ENCODE measurements at regions not wholly inside any gene's neighbourhood (a gene's known extent, or its start where the extent isn't known, plus 50 kb on each side); places are given as distances from the start of the nearest gene placed in this dataset.

DNA sequence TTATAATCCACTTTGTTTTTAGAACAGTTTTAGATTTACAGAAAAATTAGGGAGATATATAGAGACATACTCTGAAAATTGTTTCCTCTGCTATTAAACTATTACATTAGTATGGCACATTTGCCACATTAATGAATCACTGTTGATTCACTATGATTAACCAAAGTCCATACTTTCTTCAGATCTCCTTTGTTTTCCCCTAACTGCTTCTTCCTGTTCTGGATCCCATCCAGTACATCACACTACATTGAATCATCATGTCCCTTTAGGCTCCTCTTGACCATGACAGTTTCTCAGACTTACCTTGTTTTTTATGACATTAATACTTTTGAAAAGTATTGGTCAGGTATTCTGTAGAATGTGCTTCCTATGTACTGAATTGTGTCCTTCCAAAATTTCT lies 109.2 kb upstream of the EDNRA start:
- no peak for DNase-seq (ENCODE audit: extremely low read depth, insufficient read length)
- Histone ChIP-seq H3K27me3 (replicated peaks; ENCODE audit: control insufficient read depth, insufficient read depth, low read length) (no peaks in the 10 kb centered on the region), H3K36me3 (ENCODE audit: control insufficient read depth, insufficient read depth, low read length) (no peaks in the 10 kb centered on the region), H3K4me3 (replicated peaks; ENCODE audit: low read depth, low read length) (no peak overlapping the region)
- no peak for TF ChIP-seq CTCF (IDR thresholded peaks at IDR 0.05; ENCODE audit: insufficient read depth, low read length, poor library complexity, severe bottlenecking)

DNA sequence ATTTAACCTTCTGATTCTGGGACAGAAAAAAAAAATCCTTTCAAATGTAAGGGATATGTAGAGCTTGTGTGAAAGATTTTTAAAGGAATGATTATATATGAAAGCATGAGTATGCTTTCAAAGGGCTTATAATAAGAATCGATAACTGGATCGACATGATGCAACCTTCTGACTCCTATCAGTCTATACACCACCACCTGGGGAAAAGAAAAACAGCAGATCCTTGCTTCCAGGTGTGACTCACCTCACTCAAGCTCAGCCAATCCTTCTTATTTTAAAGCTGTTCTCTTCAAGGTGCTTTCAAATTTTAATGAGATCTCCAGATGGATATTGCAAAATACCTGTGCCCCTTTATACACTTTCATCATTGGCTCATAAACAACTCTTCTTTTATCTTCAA lies 102.1 kb upstream of the EDNRA start:
- DNase-seq (ENCODE audit: extremely low read depth, insufficient read length), result no peak
- no peaks in the 10 kb centered on the region for H3K36me3 ChIP-seq (ENCODE audit: control insufficient read depth, insufficient read depth, low read length)
- no peak for TF ChIP-seq CTCF (IDR thresholded peaks at IDR 0.05; ENCODE audit: insufficient read depth, low read length, poor library complexity, severe bottlenecking)
- H3K4me3 ChIP-seq (replicated peaks; ENCODE audit: low read depth, low read length), result no peak overlapping the region
- H3K27me3 ChIP-seq (replicated peaks; ENCODE audit: control insufficient read depth, insufficient read depth, low read length), result 0 out of 2 replicates have a peak, but pooled peaks cover 1% of the 10 kb centered on the region

GRCh38 chr4:147381749-147382148 lies 99.1 kb upstream of the EDNRA start:
- TF ChIP-seq CTCF (IDR thresholded peaks at IDR 0.05; ENCODE audit: insufficient read depth, low read length, poor library complexity, severe bottlenecking), result no peak
- no peak for DNase-seq (ENCODE audit: extremely low read depth, insufficient read length)
- H3K36me3 ChIP-seq (ENCODE audit: control insufficient read depth, insufficient read depth, low read length), result no peaks in the 10 kb centered on the region
- no peak overlapping the region for H3K4me3 ChIP-seq (replicated peaks; ENCODE audit: low read depth, low read length)
- H3K27me3 ChIP-seq (replicated peaks; ENCODE audit: control insufficient read depth, insufficient read depth, low read length), result 0 out of 2 replicates have a peak, but pooled peaks cover 1% of the 10 kb centered on the region

GRCh38 chr4:147388018-147388417 lies 92.9 kb upstream of the EDNRA start:
- TF ChIP-seq CTCF (IDR thresholded peaks at IDR 0.05; ENCODE audit: insufficient read depth, low read length, poor library complexity, severe bottlenecking), result no peak
- no peak for DNase-seq (ENCODE audit: extremely low read depth, insufficient read length)
- H3K36me3 ChIP-seq (ENCODE audit: control insufficient read depth, insufficient read depth, low read length), result no peaks in the 10 kb centered on the region
- no peaks in the 10 kb centered on the region for H3K27me3 ChIP-seq (replicated peaks; ENCODE audit: control insufficient read depth, insufficient read depth, low read length)
- no peak overlapping the region for H3K4me3 ChIP-seq (replicated peaks; ENCODE audit: low read depth, low read length)

DNA sequence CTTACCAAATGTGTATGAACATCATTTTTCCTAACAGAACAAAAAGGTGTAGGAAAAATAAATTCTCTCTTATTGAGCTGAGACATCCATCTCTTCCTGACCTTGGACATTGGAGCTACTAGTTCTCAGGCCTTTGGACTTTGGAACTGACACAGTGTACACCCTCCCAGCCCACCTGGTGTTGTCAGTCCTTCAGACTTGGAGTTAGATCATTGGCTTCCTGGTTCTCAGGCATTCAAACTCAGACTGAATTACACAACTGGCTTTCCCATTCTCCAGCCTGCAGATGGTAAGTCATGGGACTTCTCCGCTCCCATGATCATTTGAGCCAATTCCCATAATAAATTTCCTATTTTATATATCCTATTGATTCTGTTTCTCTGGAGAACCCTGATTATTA lies 84.8 kb upstream of the EDNRA start:
- H3K36me3 ChIP-seq (ENCODE audit: control insufficient read depth, insufficient read depth, low read length), result no peaks in the 10 kb centered on the region
- no peaks in the 10 kb centered on the region for H3K27me3 ChIP-seq (replicated peaks; ENCODE audit: control insufficient read depth, insufficient read depth, low read length)
- DNase-seq (ENCODE audit: extremely low read depth, insufficient read length), result no peak
- TF ChIP-seq CTCF (IDR thresholded peaks at IDR 0.05; ENCODE audit: insufficient read depth, low read length, poor library complexity, severe bottlenecking), result no peak
- H3K4me3 ChIP-seq (replicated peaks; ENCODE audit: low read depth, low read length), result no peak overlapping the region

- DNase-seq (ENCODE audit: extremely low read depth, insufficient read length), result no peak
Observed at GRCh38 chr4:147398556-147398955, 82.3 kb upstream of the EDNRA start.

More at GRCh38 chr4:147398556-147398955, 82.3 kb upstream of the EDNRA start:
- H3K27me3 ChIP-seq (replicated peaks; ENCODE audit: control insufficient read depth, insufficient read depth, low read length), result no peaks in the 10 kb centered on the region
- no peak for TF ChIP-seq CTCF (IDR thresholded peaks at IDR 0.05; ENCODE audit: insufficient read depth, low read length, poor library complexity, severe bottlenecking)
- no peaks in the 10 kb centered on the region for H3K36me3 ChIP-seq (ENCODE audit: control insufficient read depth, insufficient read depth, low read length)
- no peak overlapping the region for H3K4me3 ChIP-seq (replicated peaks; ENCODE audit: low read depth, low read length)

Data from GM06990 (cell line).